Naive thymus-derived CD8-positive, alpha-beta T cell (primary cell): ENCODE measurements at regions not wholly inside any gene's neighbourhood (a gene's known extent, or its start where the extent isn't known, plus 50 kb on each side); places are given as distances from the start of the nearest gene placed in this dataset.

ENCODE experiments used
- ATAC-seq, 2 donors: fragments of 150-1000 bp; cut with Tn5 transposase in 1 of 2; sonication (Bioruptor Pico), chemical (Tn5 transposase) in 1 of 2; 1 replicate in 1 of 2; 2 replicates in 1 of 2; pipeline ENCODE4 v1.10.0; 2021; ENCODE audit warnings: mild to moderate bottlenecking in 2 of 2, moderate library complexity in 2 of 2
- POLR2A ChIA-PET: fragments of 350-600 bp; sonication (Branson Sonifier 250); formaldehyde crosslinking; loops from one replicate; lab custom pipeline; 2021; ENCODE audit warnings: antibody characterized with exemption; lab: Charles Lee
- DNase-seq, 10 donors: peaks; one replicate each; pipeline versions ENCODE4 v3.0.0 to v3.0.0-alpha.2; 2020 to 2022
- H3K27ac Mint-ChIP-seq, 10 donors: one replicate each; pipeline ENCODE4 v1.8.0; 2020 to 2022; ENCODE audit warnings: mild to moderate bottlenecking in 10 of 10, mixed read lengths in 10 of 10, moderate library complexity in 4 of 10, inconsistent platforms in 1 of 10
- H3K27me3 Mint-ChIP-seq, 5 donors: one replicate each; pipeline ENCODE4 v1.8.0; 2021 to 2022; ENCODE audit warnings: mixed read lengths in 5 of 5
- H3K36me3 Mint-ChIP-seq, 3 donors: one replicate each; pipeline ENCODE4 v1.8.0; 2020 to 2022; ENCODE audit warnings: mixed read lengths in 3 of 3, mild to moderate bottlenecking in 2 of 3, inconsistent platforms in 1 of 3
- H3K4me1 Mint-ChIP-seq, 4 donors: one replicate each; pipeline ENCODE4 v1.8.0; 2021 to 2022; ENCODE audit warnings: mixed read lengths in 4 of 4
- H3K4me3 Mint-ChIP-seq, 10 donors: one replicate each; pipeline ENCODE4 v1.8.0; 2020 to 2022; ENCODE audit warnings: mild to moderate bottlenecking in 10 of 10, mixed read lengths in 10 of 10, moderate library complexity in 6 of 10, inconsistent platforms in 1 of 10
- H3K9me3 Mint-ChIP-seq, 9 donors: one replicate each; pipeline ENCODE4 v1.8.0; 2020 to 2022; ENCODE audit warnings: mixed read lengths in 9 of 9, mild to moderate bottlenecking in 3 of 9, inconsistent platforms in 1 of 9, moderate library complexity in 1 of 9

GRCh38 chr4:1489639-1489995 is 83.4 kb upstream of the NKX1-1 start:
- POLR2A ChIA-PET = no interaction called here
- H3K36me3 Mint-ChIP-seq = peaks cover 0 to 26% (median 3%) of the 10 kb centered on the region in 3 donors
- no peak for DNase-seq

GRCh38 chr4:1488831-1489638 is 82.8 kb upstream of the NKX1-1 start:
- ATAC-seq = no peak
- H3K27ac Mint-ChIP-seq = no peak overlapping the region
- DNase-seq = peak in 1 of 10 donors; percentile 53

More at GRCh38 chr4:1489639-1489995, 83.4 kb upstream of the NKX1-1 start:
- H3K4me1 Mint-ChIP-seq = peaks cover 0 to 2% (median 0%) of the 10 kb centered on the region in 4 donors
- H3K9me3 Mint-ChIP-seq = peaks cover 5 to 32% (median 22%) of the 10 kb centered on the region in 9 donors
- no peak for ATAC-seq
- peaks cover 3 to 34% (median 28%) of the 10 kb centered on the region in 5 donors for H3K27me3 Mint-ChIP-seq
- H3K27ac Mint-ChIP-seq = no peak overlapping the region
- no peak overlapping the region for H3K4me3 Mint-ChIP-seq

GRCh38 chr4:1488357-1488756 is 82.1 kb upstream of the NKX1-1 start:
- Mint-ChIP-seq H3K4me3 (no peak overlapping the region), H3K36me3 (peaks cover 0 to 30% (median 3%) of the 10 kb centered on the region in 3 donors), H3K27me3 (peaks cover 5 to 40% (median 22%) of the 10 kb centered on the region in 5 donors), H3K27ac (no peak overlapping the region), H3K4me1 (peaks cover 0 to 2% (median 0%) of the 10 kb centered on the region in 4 donors), H3K9me3 (peaks cover 10 to 44% (median 31%) of the 10 kb centered on the region in 9 donors)
- DNase-seq = peak in 1 of 10 donors; percentile 58
- POLR2A ChIA-PET = no interaction called here
- ATAC-seq = no peak

More at GRCh38 chr4:1488831-1489638, 82.8 kb upstream of the NKX1-1 start:
- Mint-ChIP-seq H3K9me3 (peaks cover 7 to 38% (median 26%) of the 10 kb centered on the region in 9 donors), H3K27me3 (peaks cover 5 to 35% (median 24%) of the 10 kb centered on the region in 5 donors), H3K36me3 (peaks cover 0 to 30% (median 3%) of the 10 kb centered on the region in 3 donors), H3K4me1 (peaks cover 0 to 2% (median 0%) of the 10 kb centered on the region in 4 donors), H3K4me3 (no peak overlapping the region)
- POLR2A ChIA-PET = no interaction called here

- no peak overlapping the region for H3K4me3 Mint-ChIP-seq
- H3K27ac Mint-ChIP-seq = no peak overlapping the region
- H3K36me3 Mint-ChIP-seq = peaks cover 0 to 30% (median 3%) of the 10 kb centered on the region in 3 donors
- ATAC-seq (no peak), DNase-seq (peak in 1 of 10 donors; percentile 10)
- peaks cover 0 to 2% (median 0%) of the 10 kb centered on the region in 4 donors for H3K4me1 Mint-ChIP-seq
- POLR2A ChIA-PET = no interaction called here
- H3K9me3 Mint-ChIP-seq = peaks cover 10 to 50% (median 31%) of the 10 kb centered on the region in 9 donors
- peaks cover 5 to 38% (median 20%) of the 10 kb centered on the region in 5 donors for H3K27me3 Mint-ChIP-seq
Measured at GRCh38 chr4:1487761-1488160, 81.5 kb upstream of the NKX1-1 start.

GRCh38 chr4:1487106-1487505 is 80.9 kb upstream of the NKX1-1 start:
- DNase-seq (peak in 1 of 10 donors; percentile 14), ATAC-seq (no peak)
- peaks cover 5 to 32% (median 13%) of the 10 kb centered on the region in 5 donors for H3K27me3 Mint-ChIP-seq
- POLR2A ChIA-PET = no interaction called here
- H3K27ac Mint-ChIP-seq = no peak overlapping the region
- peaks cover 0 to 2% (median 0%) of the 10 kb centered on the region in 4 donors for H3K4me1 Mint-ChIP-seq
- no peak overlapping the region for H3K4me3 Mint-ChIP-seq
- H3K36me3 Mint-ChIP-seq = peaks cover 0 to 32% (median 3%) of the 10 kb centered on the region in 3 donors
- peaks cover 11 to 57% (median 35%) of the 10 kb centered on the region in 9 donors for H3K9me3 Mint-ChIP-seq

GRCh38 chr4:1485280-1485679 is 79.0 kb upstream of the NKX1-1 start:
- Mint-ChIP-seq H3K4me3 (no peak overlapping the region), H3K4me1 (peaks cover 0 to 2% (median 0%) of the 10 kb centered on the region in 4 donors), H3K27me3 (peaks cover 7 to 25% (median 10%) of the 10 kb centered on the region in 5 donors), H3K9me3 (peaks cover 16 to 75% (median 47%) of the 10 kb centered on the region in 9 donors), H3K27ac (no peak overlapping the region), H3K36me3 (peaks cover 0 to 45% (median 3%) of the 10 kb centered on the region in 3 donors)
- POLR2A ChIA-PET = no interaction called here
- DNase-seq (no peak), ATAC-seq (no peak)

GRCh38 chr4:1480720-1481119 is 74.5 kb upstream of the NKX1-1 start:
- Mint-ChIP-seq H3K4me1 (no peaks in the 10 kb centered on the region), H3K27me3 (peaks cover 2 to 15% (median 8%) of the 10 kb centered on the region in 5 donors), H3K27ac (no peak overlapping the region), H3K9me3 (peaks cover 14 to 65% (median 34%) of the 10 kb centered on the region in 9 donors), H3K36me3 (peaks cover 0 to 37% (median 0%) of the 10 kb centered on the region in 3 donors), H3K4me3 (no peak overlapping the region)
- ATAC-seq (no peak), DNase-seq (no peak)
- POLR2A ChIA-PET = no interaction called here

- peaks cover 7 to 16% (median 13%) of the 10 kb centered on the region in 5 donors for H3K27me3 Mint-ChIP-seq
- DNase-seq (peak in 1 of 10 donors; percentile 55), ATAC-seq (no peak)
- POLR2A ChIA-PET = no interaction called here
- H3K27ac Mint-ChIP-seq = no peak overlapping the region
- no peak overlapping the region for H3K4me3 Mint-ChIP-seq
- H3K9me3 Mint-ChIP-seq = peaks cover 6 to 52% (median 22%) of the 10 kb centered on the region in 9 donors
- peaks cover 0 to 26% (median 0%) of the 10 kb centered on the region in 3 donors for H3K36me3 Mint-ChIP-seq
- H3K4me1 Mint-ChIP-seq = no peaks in the 10 kb centered on the region
Measured at GRCh38 chr4:1479454-1479853, 73.2 kb upstream of the NKX1-1 start.

- Mint-ChIP-seq H3K36me3 (peaks cover 0 to 23% (median 0%) of the 10 kb centered on the region in 3 donors), H3K27me3 (peaks cover 8 to 17% (median 16%) of the 10 kb centered on the region in 5 donors), H3K9me3 (peaks cover 5 to 50% (median 17%) of the 10 kb centered on the region in 9 donors), H3K4me1 (no peaks in the 10 kb centered on the region), H3K27ac (no peak overlapping the region), H3K4me3 (no peak overlapping the region)
- DNase-seq (peak in 1 of 10 donors; percentile 45), ATAC-seq (no peak)
- POLR2A ChIA-PET = no interaction called here
Measured at GRCh38 chr4:1478766-1479355, 72.6 kb upstream of the NKX1-1 start.

GRCh38 chr4:1477045-1477840 is 71.0 kb upstream of the NKX1-1 start:
- ATAC-seq (no peak), DNase-seq (peak in 1 of 10 donors; percentile 57)
- Mint-ChIP-seq H3K27me3 (peaks cover 9 to 28% (median 16%) of the 10 kb centered on the region in 5 donors), H3K9me3 (peaks cover 5 to 42% (median 17%) of the 10 kb centered on the region in 9 donors), H3K4me1 (no peaks in the 10 kb centered on the region), H3K36me3 (peaks cover 0 to 22% (median 0%) of the 10 kb centered on the region in 3 donors), H3K4me3 (no peak overlapping the region), H3K27ac (no peak overlapping the region)
- POLR2A ChIA-PET = no interaction called here

- H3K4me1 Mint-ChIP-seq = no peaks in the 10 kb centered on the region
- POLR2A ChIA-PET = no interaction called here
Measured at GRCh38 chr4:1476140-1476513, 69.9 kb upstream of the NKX1-1 start.

More at GRCh38 chr4:1476140-1476513, 69.9 kb upstream of the NKX1-1 start:
- no peak for ATAC-seq
- H3K36me3 Mint-ChIP-seq = peaks cover 0 to 14% (median 0%) of the 10 kb centered on the region in 3 donors
- peaks cover 8 to 29% (median 16%) of the 10 kb centered on the region in 5 donors for H3K27me3 Mint-ChIP-seq
- H3K4me3 Mint-ChIP-seq = no peak overlapping the region
- no peak overlapping the region for H3K27ac Mint-ChIP-seq
- peaks cover 0 to 32% (median 8%) of the 10 kb centered on the region in 9 donors for H3K9me3 Mint-ChIP-seq
- no peak for DNase-seq
